GM23248 (cell line): ENCODE measurements at regions not wholly inside any gene's neighbourhood (a gene's known extent, or its start where the extent isn't known, plus 50 kb on each side); places are given as distances from the start of the nearest gene placed in this dataset.

Experiments
- DNase-seq: peaks from one replicate; pipeline ENCODE4 v3.0.0-alpha.2; 2015
- H2AFZ ChIP-seq: fragments of 200-600 bp; sonication (generic); 2 replicates; pipeline ENCODE4 v1.6.1; 2016; ENCODE audit warnings: antibody characterized with exemption
- H3F3A ChIP-seq: fragments of 200-600 bp; sonication (generic); 2 replicates; pipeline ENCODE4 v1.6.1; 2016; ENCODE audit warnings: mild to moderate bottlenecking, antibody characterized with exemption, mixed run types; ENCODE audit not compliant: insufficient read depth
- H3K27ac ChIP-seq: fragments of 200-600 bp; sonication (generic); 2 replicates; pipeline ENCODE4 v1.5.1; 2016; ENCODE audit warnings: mild to moderate bottlenecking
- H3K27me3 ChIP-seq: fragments of 200-600 bp; sonication (generic); replicated peaks from 2 replicates; pipeline ENCODE4 v1.6.1; 2016; ENCODE audit warnings: mild to moderate bottlenecking; ENCODE audit not compliant: insufficient read depth
- H3K36me3 ChIP-seq: fragments of 200-600 bp; sonication (generic); 2 replicates; pipeline ENCODE4 v1.6.1; 2016; ENCODE audit warnings: low read depth, mild to moderate bottlenecking
- H3K4me1 ChIP-seq: fragments of 200-600 bp; sonication (generic); 2 replicates; pipeline ENCODE4 v1.6.1; 2016; ENCODE audit warnings: mild to moderate bottlenecking; ENCODE audit not compliant: insufficient read depth
- H3K4me2 ChIP-seq: fragments of 200-600 bp; sonication (generic); one replicate; pipeline ENCODE4 v1.6.1; 2016; ENCODE audit warnings: mild to moderate bottlenecking; ENCODE audit not compliant: unreplicated experiment
- H3K4me3 ChIP-seq: fragments of 200-600 bp; sonication (generic); 2 replicates; pipeline ENCODE4 v1.5.1; 2016; ENCODE audit warnings: mild to moderate bottlenecking
- H3K79me2 ChIP-seq: fragments of 200-600 bp; sonication (generic); 2 replicates; pipeline ENCODE4 v1.6.1; 2016; ENCODE audit warnings: mild to moderate bottlenecking; ENCODE audit not compliant: insufficient read depth
- H3K9ac ChIP-seq: fragments of 200-600 bp; sonication (generic); 2 replicates; pipeline ENCODE4 v1.6.1; 2016; ENCODE audit warnings: mild to moderate bottlenecking
- H3K9me2 ChIP-seq: fragments of 200-600 bp; sonication (generic); 2 replicates; pipeline ENCODE4 v1.6.1; 2016; ENCODE audit warnings: mixed run types, mild to moderate bottlenecking, moderate library complexity; ENCODE audit not compliant: insufficient read depth
- H3K9me3 ChIP-seq: fragments of 200-600 bp; sonication (generic); one replicate; pipeline ENCODE4 v1.6.1; 2017; ENCODE audit warnings: low read depth
- H4K20me1 ChIP-seq: fragments of 200-600 bp; sonication (generic); 2 replicates; pipeline ENCODE4 v1.6.0; 2016; ENCODE audit not compliant: insufficient read depth
- EZH2 ChIP-seq: fragments of 200-600 bp; sonication (generic); IDR thresholded peaks from 2 replicates; pipeline ENCODE4 v1.6.1; 2018; ENCODE audit warnings: antibody characterized with exemption, mild to moderate bottlenecking; ENCODE audit not compliant: insufficient read depth, poor library complexity, severe bottlenecking
- EZH2phosphoT487 ChIP-seq: fragments of 200-600 bp; sonication (generic); IDR thresholded peaks from 2 replicates; pipeline ENCODE4 v1.6.1; 2018; ENCODE audit warnings: antibody characterized with exemption, moderate library complexity, mild to moderate bottlenecking, low read depth; ENCODE audit not compliant: insufficient read depth
- WGBS, 2 experiments: methylation state at CpG; one replicate each; pipeline ENCODE4 v1.1.6; 2015 to 2017; ENCODE audit warnings: low lambda C conversion rate in 2 of 2, low coverage in 1 of 2; ENCODE audit errors: missing lambda C conversion rate in 2 of 2; 5-methylcytosine and 5-hydroxymethylcytosine counted together
- in situ Hi-C: fragments of 300-500 bp; cut with MboI; formaldehyde crosslinking; loops from 2 replicates; pipeline ENCODE4 v1.15.0; 2020

DNA sequence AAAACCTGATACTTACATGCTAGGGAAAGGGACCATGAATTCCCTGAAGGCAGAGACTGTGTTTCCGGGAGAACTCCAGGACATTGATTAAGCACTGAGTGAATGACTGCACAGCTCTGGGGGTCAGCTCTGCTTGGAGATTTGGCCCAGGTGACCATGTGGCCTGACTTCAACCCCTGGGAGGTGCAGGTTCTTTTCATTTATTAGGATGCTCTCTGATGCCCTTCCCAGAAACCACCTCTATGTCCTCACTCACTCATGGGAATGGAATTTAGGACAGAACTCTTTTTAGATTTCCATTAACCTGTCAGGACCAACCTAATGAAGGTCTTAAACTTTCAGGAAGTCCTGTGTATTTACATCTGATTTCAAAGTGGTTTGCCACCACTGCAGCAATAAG lies 393.3 kb upstream of the ARGLU1 start:
- Histone ChIP-seq H2AFZ (no peak overlapping the region), H3K4me3 (no peak overlapping the region), H3K27me3 (no peaks in the 10 kb centered on the region), H3K9me2 (no peaks in the 10 kb centered on the region), H3K79me2 (no peaks in the 10 kb centered on the region), H3K4me2 (no peak overlapping the region), H3K36me3 (no peaks in the 10 kb centered on the region), H3K9ac (no peak overlapping the region), H3K9me3 (no peaks in the 10 kb centered on the region), H3K4me1 (no peaks in the 10 kb centered on the region), H4K20me1 (no peaks in the 10 kb centered on the region), H3K27ac (no peak overlapping the region), H3F3A (no peaks in the 10 kb centered on the region)
- 45 to 47% methylated on average over 1 of the region's 1 CpG for WGBS, 2 experiments
- in situ Hi-C loops: no loop called here
- TF ChIP-seq EZH2 (no peak), EZH2phosphoT487 (no peak)
- no peak for DNase-seq

GRCh38 chr13:106958621-106959048 lies 390.7 kb upstream of the ARGLU1 start:
- no peaks in the 10 kb centered on the region for H3K9me2 ChIP-seq
- no peak overlapping the region for H3K9ac ChIP-seq
- no peaks in the 10 kb centered on the region for H3K9me3 ChIP-seq
- no peaks in the 10 kb centered on the region for H3K36me3 ChIP-seq
- DNase-seq: no peak
- H3K4me1 ChIP-seq: no peaks in the 10 kb centered on the region
- H3K27ac ChIP-seq: no peak overlapping the region
- H3K4me3 ChIP-seq: no peak overlapping the region
- TF ChIP-seq EZH2: no peak
- TF ChIP-seq EZH2phosphoT487: no peak
- no peaks in the 10 kb centered on the region for H3F3A ChIP-seq
- no peak overlapping the region for H3K4me2 ChIP-seq
- H4K20me1 ChIP-seq: no peaks in the 10 kb centered on the region
- H3K79me2 ChIP-seq: no peaks in the 10 kb centered on the region
- in situ Hi-C loops: no loop called here
- 19 to 23% methylated on average over 3 of the region's 3 CpGs for WGBS, 2 experiments
- no peaks in the 10 kb centered on the region for H3K27me3 ChIP-seq
- H2AFZ ChIP-seq: no peak overlapping the region

- Histone ChIP-seq H3K9me3 (peaks cover 2% of the 10 kb centered on the region), H2AFZ (no peak overlapping the region), H3K27me3 (no peaks in the 10 kb centered on the region), H3K4me3 (no peak overlapping the region), H3K36me3 (no peaks in the 10 kb centered on the region), H3F3A (no peaks in the 10 kb centered on the region), H4K20me1 (no peaks in the 10 kb centered on the region), H3K9ac (no peak overlapping the region), H3K79me2 (no peaks in the 10 kb centered on the region), H3K9me2 (no peaks in the 10 kb centered on the region), H3K27ac (no peak overlapping the region), H3K4me1 (no peaks in the 10 kb centered on the region), H3K4me2 (no peak overlapping the region)
- no peak for TF ChIP-seq EZH2
- no peak for TF ChIP-seq EZH2phosphoT487
- in situ Hi-C loops: no loop called here
- WGBS, 2 experiments: 24 to 37% methylated on average over 3 of the region's 3 CpGs
- no peak for DNase-seq
Measured at GRCh38 chr13:106942563-106942962, 374.6 kb upstream of the ARGLU1 start.

DNA sequence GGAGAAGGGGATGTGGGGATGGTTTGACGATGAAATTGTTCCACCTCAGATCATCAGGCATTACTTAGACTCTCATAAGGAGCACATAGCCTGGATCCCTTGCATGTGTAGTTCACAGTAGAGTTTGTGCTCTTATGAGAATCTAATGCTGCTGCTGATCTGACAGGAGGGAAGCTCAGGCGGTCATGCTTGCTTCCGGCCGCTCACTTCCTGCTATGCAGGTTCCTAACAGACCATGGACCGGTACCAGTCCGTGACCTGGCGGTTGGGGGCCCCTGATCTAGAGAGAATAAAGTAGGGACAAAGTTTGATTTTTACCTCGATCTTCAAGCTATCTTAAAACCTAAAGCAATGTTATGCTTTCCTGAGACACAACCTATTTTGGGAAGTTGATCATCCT lies 373.8 kb upstream of the ARGLU1 start:
- Histone ChIP-seq H3K79me2 (no peaks in the 10 kb centered on the region), H4K20me1 (no peaks in the 10 kb centered on the region), H3K9me2 (no peaks in the 10 kb centered on the region), H3K4me3 (no peak overlapping the region), H3K27me3 (no peaks in the 10 kb centered on the region), H3K4me2 (no peak overlapping the region), H3K9me3 (peaks cover 3% of the 10 kb centered on the region), H3K4me1 (no peaks in the 10 kb centered on the region), H3F3A (no peaks in the 10 kb centered on the region), H3K9ac (no peak overlapping the region), H2AFZ (no peak overlapping the region), H3K27ac (no peak overlapping the region), H3K36me3 (no peaks in the 10 kb centered on the region)
- DNase-seq: no peak
- in situ Hi-C loops: no loop called here
- TF ChIP-seq EZH2 (no peak), EZH2phosphoT487 (no peak)
- 50 to 59% methylated on average over 8 of the region's 8 CpGs for WGBS, 2 experiments

- in situ Hi-C loops: no loop called here
- Histone ChIP-seq H3K4me3 (no peak overlapping the region), H3K27me3 (no peaks in the 10 kb centered on the region), H3K9me3 (no peaks in the 10 kb centered on the region), H3K4me2 (no peak overlapping the region), H3K4me1 (no peaks in the 10 kb centered on the region), H3K36me3 (no peaks in the 10 kb centered on the region), H3K9me2 (no peaks in the 10 kb centered on the region), H3F3A (no peaks in the 10 kb centered on the region), H2AFZ (no peak overlapping the region), H3K79me2 (no peaks in the 10 kb centered on the region), H4K20me1 (no peaks in the 10 kb centered on the region), H3K9ac (no peak overlapping the region), H3K27ac (no peak overlapping the region)
- TF ChIP-seq EZH2phosphoT487 (no peak), EZH2 (no peak)
- WGBS, 2 experiments: 5 to 17% methylated on average over 1 of the region's 1 CpG
- no peak for DNase-seq
Measured at GRCh38 chr13:106927421-106927820, 359.5 kb upstream of the ARGLU1 start.
